GM18867 (cell line): ENCODE measurements at regions not wholly inside any gene's neighbourhood (a gene's known extent, or its start where the extent isn't known, plus 50 kb on each side); places are given as distances from the start of the nearest gene placed in this dataset.
A peak's percentile ranks its signal among the peaks of the same experiment; 100 is the strongest.

Experiments
- ATAC-seq: cut with Tn5 transposase; IDR thresholded peaks from one replicate; pipeline ENCODE4 v1.9.1; 2021; ENCODE audit warnings: mild to moderate bottlenecking, moderate library complexity; ENCODE audit not compliant: unreplicated experiment

GRCh38 chr5:89759802-89760201, 649.8 kb downstream of the CETN3 start:
- ATAC-seq: no peak

- ATAC-seq: no peak
These were observed 651.4 kb downstream of the CETN3 start for GRCh38 chr5:89758146-89758545.

GRCh38 chr5:89756955-89757354, 652.6 kb downstream of the CETN3 start:
- ATAC-seq: no peak

GRCh38 chr5:89755024-89755423, 654.5 kb downstream of the CETN3 start:
- no peak for ATAC-seq

- ATAC-seq: no peak
These were observed 674.5 kb downstream of the CETN3 start for GRCh38 chr5:89735082-89735481.

- no peak for ATAC-seq
These were observed 675.8 kb downstream of the CETN3 start for GRCh38 chr5:89733772-89734171.

- ATAC-seq: peak; percentile 61
These were observed 679.8 kb downstream of the CETN3 start for GRCh38 chr5:89729623-89730301.

GRCh38 chr5:89728750-89729149, 680.8 kb downstream of the CETN3 start:
- ATAC-seq: no peak

GRCh38 chr5:89728134-89728533, 681.4 kb downstream of the CETN3 start:
- ATAC-seq: no peak

GRCh38 chr5:89724379-89725095, 685.0 kb downstream of the CETN3 start:
- ATAC-seq: no peak

- ATAC-seq: no peak
These were observed 685.6 kb downstream of the CETN3 start for GRCh38 chr5:89723907-89724306.

GRCh38 chr5:89722538-89722937, 687.0 kb downstream of the CETN3 start:
- ATAC-seq: no peak

GRCh38 chr5:89721931-89722330, 687.6 kb downstream of the CETN3 start:
- no peak for ATAC-seq

- ATAC-seq: no peak
These were observed 688.2 kb downstream of the CETN3 start for GRCh38 chr5:89721353-89721752.

GRCh38 chr5:89712134-89712700, 697.3 kb downstream of the CETN3 start:
- no peak for ATAC-seq

- no peak for ATAC-seq
These were observed 698.0 kb downstream of the CETN3 start for GRCh38 chr5:89711526-89711925.

- ATAC-seq: no peak
These were observed 699.5 kb downstream of the CETN3 start for GRCh38 chr5:89710006-89710405.

GRCh38 chr5:89707891-89708290, 701.7 kb downstream of the CETN3 start:
- no peak for ATAC-seq

GRCh38 chr5:89706731-89707130, 702.8 kb downstream of the CETN3 start:
- ATAC-seq: no peak

- ATAC-seq: no peak
These were observed 705.7 kb downstream of the CETN3 start for GRCh38 chr5:89703817-89704216.

GRCh38 chr5:89698028-89698427, 711.5 kb downstream of the CETN3 start:
- no peak for ATAC-seq

- no peak for ATAC-seq
These were observed 712.0 kb downstream of the CETN3 start for GRCh38 chr5:89697581-89697980.
